ENCODE measurements at regions not wholly inside any gene's neighbourhood (a gene's known extent, or its start where the extent isn't known, plus 50 kb on each side); places are given as distances from the start of the nearest gene placed in this dataset.

DNA sequence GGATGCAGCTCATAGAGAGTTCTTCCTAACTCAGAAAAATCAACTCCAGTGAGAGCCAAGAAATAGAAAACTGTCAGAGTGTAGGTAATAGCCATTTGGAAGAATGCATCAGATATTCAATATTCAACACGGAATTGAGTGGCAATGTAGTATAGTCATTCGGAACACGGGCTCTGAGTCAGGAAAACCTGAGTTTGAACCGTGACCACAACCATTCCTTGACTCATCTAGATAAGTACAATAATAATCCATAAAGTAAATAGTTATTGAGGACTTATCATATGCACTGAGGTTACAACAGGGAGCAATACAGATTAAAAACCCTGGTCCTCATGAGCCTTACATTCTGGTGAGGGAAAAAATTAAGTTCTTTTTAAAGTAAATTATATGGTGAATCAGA is 62.6 kb upstream of the PHF21A start:
- Histone ChIP-seq H3K27me3 (replicated peaks; ENCODE audit: insufficient read depth) (no peaks in the 10 kb centered on the region), H3K36me3 (no peaks in the 10 kb centered on the region), H3K4me3 (no peak overlapping the region), H3K9me3 (no peaks in the 10 kb centered on the region), H3K27ac (no peak overlapping the region), H3K4me1 (ENCODE audit: control insufficient read depth in 1 of 2, low read depth in 2 of 2) (no peaks in the 10 kb centered on the region)
- ATAC-seq (ENCODE audit: insufficient number of reproducible peaks, low FRiP score, low read depth): no peak
- no peak for DNase-seq (ENCODE audit: low spot score)
- TF ChIP-seq, protein P1, sequence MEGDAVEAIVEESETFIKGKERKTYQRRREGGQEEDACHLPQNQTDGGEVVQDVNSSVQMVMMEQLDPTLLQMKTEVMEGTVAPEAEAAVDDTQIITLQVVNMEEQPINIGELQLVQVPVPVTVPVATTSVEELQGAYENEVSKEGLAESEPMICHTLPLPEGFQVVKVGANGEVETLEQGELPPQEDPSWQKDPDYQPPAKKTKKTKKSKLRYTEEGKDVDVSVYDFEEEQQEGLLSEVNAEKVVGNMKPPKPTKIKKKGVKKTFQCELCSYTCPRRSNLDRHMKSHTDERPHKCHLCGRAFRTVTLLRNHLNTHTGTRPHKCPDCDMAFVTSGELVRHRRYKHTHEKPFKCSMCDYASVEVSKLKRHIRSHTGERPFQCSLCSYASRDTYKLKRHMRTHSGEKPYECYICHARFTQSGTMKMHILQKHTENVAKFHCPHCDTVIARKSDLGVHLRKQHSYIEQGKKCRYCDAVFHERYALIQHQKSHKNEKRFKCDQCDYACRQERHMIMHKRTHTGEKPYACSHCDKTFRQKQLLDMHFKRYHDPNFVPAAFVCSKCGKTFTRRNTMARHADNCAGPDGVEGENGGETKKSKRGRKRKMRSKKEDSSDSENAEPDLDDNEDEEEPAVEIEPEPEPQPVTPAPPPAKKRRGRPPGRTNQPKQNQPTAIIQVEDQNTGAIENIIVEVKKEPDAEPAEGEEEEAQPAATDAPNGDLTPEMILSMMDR (IDR thresholded peaks at IDR 0.05): no peak

DNA sequence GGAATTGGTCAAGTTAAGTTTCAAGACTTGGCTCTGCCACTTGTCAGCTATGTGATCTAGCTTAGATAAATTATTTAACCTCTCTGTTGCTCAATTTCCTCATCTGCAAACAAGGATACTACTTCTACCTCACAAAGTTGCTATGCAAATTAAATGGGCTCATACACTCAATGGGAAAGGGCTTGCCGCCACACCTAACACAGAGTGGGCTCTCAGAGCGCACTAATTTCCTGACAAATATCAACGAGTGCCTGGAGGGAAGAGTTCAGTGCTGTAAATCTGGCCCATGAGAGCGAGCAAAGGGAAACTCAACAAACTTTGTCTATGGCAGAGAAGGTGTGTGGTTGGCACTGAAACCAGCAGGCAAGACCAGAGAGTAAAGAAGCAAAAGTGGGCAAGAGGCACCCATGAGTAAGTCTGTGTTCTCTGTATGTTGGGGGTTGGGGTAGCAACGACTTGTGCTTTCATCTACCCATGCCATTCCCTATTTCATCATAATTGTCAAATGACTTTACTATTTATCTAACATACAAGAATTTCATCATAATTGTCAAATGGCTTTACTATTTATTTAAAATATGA is 60.7 kb upstream of the PHF21A start:
- Histone ChIP-seq H3K36me3 (no peaks in the 10 kb centered on the region), H3K9me3 (no peaks in the 10 kb centered on the region), H3K4me1 (ENCODE audit: control insufficient read depth in 1 of 2, low read depth in 2 of 2) (no peaks in the 10 kb centered on the region), H3K27ac (no peak overlapping the region), H3K27me3 (replicated peaks; ENCODE audit: insufficient read depth) (no peaks in the 10 kb centered on the region), H3K4me3 (no peak overlapping the region)
- no peak for DNase-seq (ENCODE audit: low spot score)
- TF ChIP-seq, protein P1 (IDR thresholded peaks at IDR 0.05): no peak
- ATAC-seq (ENCODE audit: insufficient number of reproducible peaks, low FRiP score, low read depth): no peak

DNA sequence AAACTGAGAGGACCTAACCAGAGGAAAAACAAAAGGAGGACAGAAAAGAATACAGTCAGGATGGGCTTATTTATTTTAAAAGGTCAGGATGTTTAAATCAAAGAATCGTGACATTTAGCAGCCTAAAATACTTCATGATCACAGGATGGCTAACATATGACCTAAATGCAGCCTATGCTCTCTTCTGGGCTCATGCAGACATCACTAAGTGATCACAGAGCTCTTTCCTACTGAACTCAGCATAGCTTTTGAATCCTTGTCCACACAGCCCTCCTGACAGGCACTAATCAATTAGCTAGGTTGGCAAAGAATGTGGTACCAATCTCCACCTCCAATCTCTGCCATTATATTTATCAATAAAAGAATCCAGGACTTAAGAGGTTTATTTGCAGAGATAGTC is 60.1 kb upstream of the PHF21A start:
- no peak for DNase-seq (ENCODE audit: low spot score)

DNA sequence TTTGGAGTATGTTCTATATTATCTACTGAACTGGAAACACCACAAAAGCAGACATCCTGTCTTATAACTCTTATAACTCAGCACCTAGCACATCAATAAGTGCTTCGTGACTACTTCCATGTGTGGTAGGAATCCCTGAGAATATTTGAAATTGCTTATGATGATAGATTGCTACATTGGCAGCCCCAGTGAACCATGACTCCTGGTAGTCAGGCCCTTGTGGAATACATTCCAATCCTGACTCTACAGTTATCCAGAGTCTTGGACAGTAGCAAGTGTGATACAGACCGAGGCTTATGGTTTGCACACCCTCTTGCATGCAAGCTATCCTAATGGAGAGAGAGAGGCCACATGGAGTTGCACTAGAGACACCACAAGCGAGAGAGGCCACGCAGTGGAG is 59.5 kb upstream of the PHF21A start:
- no peaks in the 10 kb centered on the region for H3K27me3 ChIP-seq (replicated peaks; ENCODE audit: insufficient read depth)
- no peak for DNase-seq (ENCODE audit: low spot score)
- H3K4me1 ChIP-seq (ENCODE audit: control insufficient read depth in 1 of 2, low read depth in 2 of 2): no peaks in the 10 kb centered on the region
- H3K4me3 ChIP-seq: no peak overlapping the region
- ATAC-seq (ENCODE audit: insufficient number of reproducible peaks, low FRiP score, low read depth): no peak
- H3K9me3 ChIP-seq: no peaks in the 10 kb centered on the region
- no peak overlapping the region for H3K27ac ChIP-seq
- TF ChIP-seq, protein P1 (IDR thresholded peaks at IDR 0.05): no peak
- no peaks in the 10 kb centered on the region for H3K36me3 ChIP-seq

More for the DNA sequence above, 60.1 kb upstream of the PHF21A start:
- no peaks in the 10 kb centered on the region for H3K4me1 ChIP-seq (ENCODE audit: control insufficient read depth in 1 of 2, low read depth in 2 of 2)
- no peak overlapping the region for H3K4me3 ChIP-seq
- TF ChIP-seq, protein P1 (IDR thresholded peaks at IDR 0.05): no peak
- H3K27ac ChIP-seq: no peak overlapping the region
- no peaks in the 10 kb centered on the region for H3K9me3 ChIP-seq
- ATAC-seq (ENCODE audit: insufficient number of reproducible peaks, low FRiP score, low read depth): no peak
- no peaks in the 10 kb centered on the region for H3K36me3 ChIP-seq
- no peaks in the 10 kb centered on the region for H3K27me3 ChIP-seq (replicated peaks; ENCODE audit: insufficient read depth)

DNA sequence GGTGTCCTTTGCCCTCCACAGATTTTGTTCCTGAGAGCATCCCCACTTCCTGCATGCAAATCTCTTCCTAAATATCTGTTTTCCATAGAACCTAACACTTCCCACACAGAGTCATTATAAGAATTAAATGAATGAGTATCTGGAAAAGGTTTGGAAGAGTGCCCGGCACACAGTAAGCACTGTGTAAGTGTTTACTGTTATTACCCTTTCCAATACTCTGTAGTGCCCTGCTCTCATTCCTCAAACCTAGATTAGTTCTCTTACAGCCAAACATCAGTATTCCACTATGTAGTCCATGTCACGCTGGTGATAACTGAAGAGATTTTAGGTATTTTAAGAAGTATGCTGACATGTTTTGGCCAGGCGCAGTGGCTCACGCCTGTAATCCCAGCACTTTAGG is 57.3 kb upstream of the PHF21A start:
- no peak overlapping the region for H3K27ac ChIP-seq
- H3K4me3 ChIP-seq: no peak overlapping the region
- H3K4me1 ChIP-seq (ENCODE audit: control insufficient read depth in 1 of 2, low read depth in 2 of 2): no peaks in the 10 kb centered on the region
- no peaks in the 10 kb centered on the region for H3K27me3 ChIP-seq (replicated peaks; ENCODE audit: insufficient read depth)
- ATAC-seq (ENCODE audit: insufficient number of reproducible peaks, low FRiP score, low read depth) (no peak), DNase-seq (ENCODE audit: low spot score) (no peak)
- no peaks in the 10 kb centered on the region for H3K36me3 ChIP-seq
- TF ChIP-seq, protein P1 (IDR thresholded peaks at IDR 0.05): no peak
- no peaks in the 10 kb centered on the region for H3K9me3 ChIP-seq
